GM12892 (cell line): ENCODE measurements at regions not wholly inside any gene's neighbourhood (a gene's known extent, or its start where the extent isn't known, plus 50 kb on each side); places are given as distances from the start of the nearest gene placed in this dataset.

ENCODE experiments used
- POLR2A ChIP-seq: IDR thresholded peaks from 2 replicates; pipeline ENCODE4 v1.6.1; 2011; ENCODE audit warnings: low read depth, low read length, control low read depth
- POLR2AphosphoS5 ChIP-seq: IDR thresholded peaks from 2 replicates; pipeline ENCODE4 v1.6.1; 2011; ENCODE audit warnings: low read depth, low read length, control low read depth
- TAF1 ChIP-seq: IDR thresholded peaks from 2 replicates; pipeline ENCODE4 v1.6.1; 2011; ENCODE audit warnings: low read depth, mild to moderate bottlenecking, control low read depth, low read length, borderline replicate concordance

GRCh38 chr2:221731432-221732145, 159.5 kb upstream of the EPHA4 start:
- TF ChIP-seq POLR2AphosphoS5 (no peak), POLR2A (no peak), TAF1 (no peak)
